ENCODE measurements at regions not wholly inside any gene's neighbourhood (a gene's known extent, or its start where the extent isn't known, plus 50 kb on each side); places are given as distances from the start of the nearest gene placed in this dataset.
"Not testable (repeated sequence)": the region's sequence is repeated elsewhere in the genome, so short reads cannot be mapped to it uniquely, and the experiment has no call there.

- Histone ChIP-seq H3K9me3 (replicated peaks; ENCODE audit: control insufficient read depth, insufficient read depth, low read length) (no peaks in the 10 kb centered on the region), H3K27ac (ENCODE audit: control insufficient read depth, insufficient read depth) (no peak overlapping the region), H3K27me3 (replicated peaks in 1 of 2; ENCODE audit: control insufficient read depth in 2 of 2, insufficient read depth in 2 of 2, low read length in 1 of 2) (no peaks in the 10 kb centered on the region), H3K9ac (ENCODE audit: control insufficient read depth, insufficient read depth, low read length) (no peak overlapping the region), H3K36me3 (ENCODE audit: control insufficient read depth in 2 of 2, insufficient read depth in 2 of 2, low read length in 1 of 2) (no peaks in the 10 kb centered on the region; a peak in 1 of 4 replicates), H2AFZ (ENCODE audit: control insufficient read depth, low read depth, low read length) (no peak overlapping the region), H4K20me1 (ENCODE audit: control insufficient read depth, insufficient read depth) (no peaks in the 10 kb centered on the region), H3K4me2 (ENCODE audit: control insufficient read depth, insufficient read depth) (no peak overlapping the region), H3K79me2 (ENCODE audit: control insufficient read depth, insufficient read depth, low read length) (no peaks in the 10 kb centered on the region), H3K4me3 (no peak overlapping the region), H3K4me1 (ENCODE audit: control insufficient read depth, insufficient read depth, low read length) (no peaks in the 10 kb centered on the region)
- ChIA-PET CTCF (no interaction called here), SMC1A (ENCODE audit: uncharacterized antibody, unreplicated experiment) (no interaction called here), RAD21 (ENCODE audit: unreplicated experiment) (no interaction called here), POLR2A (no interaction called here)
- no peak for FAIRE-seq
- no peak for TF ChIP-seq RELA (IDR thresholded peaks at IDR 0.05; ENCODE audit: borderline replicate concordance, partially characterized antibody)
- TF ChIP-seq MEF2B (IDR thresholded peaks at IDR 0.05; ENCODE audit: partially characterized antibody, poor library complexity, severe bottlenecking) = no peak
- no peak for DNase-seq (ENCODE audit: low read depth, low spot score)
- ATAC-seq = no peak
- in situ Hi-C loops (cut with MboI) (no loop called here), intact Hi-C loops (cut with micrococcal nuclease; ENCODE audit: unreplicated experiment) (no loop called here)
- BruUV-seq (replicated peaks) = no TSS peak
Observed at GRCh38 chr3:88301996-88302393, 152.2 kb downstream of the C3orf38 start.

GRCh38 chr3:88303331-88303904 lies 153.7 kb downstream of the C3orf38 start:
- 56% methylated on average over 23 of the region's 30 CpGs for WGBS (ENCODE audit: insufficient coverage, insufficient replicate concordance, low lambda C conversion rate, missing lambda C conversion rate)
- ATAC-seq; BruUV-seq (replicated peaks); FAIRE-seq; DNase-seq (ENCODE audit: low read depth, low spot score); intact Hi-C loops (cut with micrococcal nuclease; ENCODE audit: unreplicated experiment); SMC1A ChIA-PET (ENCODE audit: uncharacterized antibody, unreplicated experiment); RAD21 ChIA-PET (ENCODE audit: unreplicated experiment); H3K4me2 ChIP-seq (ENCODE audit: control insufficient read depth, insufficient read depth); H3K9me3 ChIP-seq (replicated peaks; ENCODE audit: control insufficient read depth, insufficient read depth, low read length); in situ Hi-C loops (cut with MboI); H3K36me3 ChIP-seq (ENCODE audit: control insufficient read depth in 2 of 2, insufficient read depth in 2 of 2, low read length in 1 of 2); CTCF ChIA-PET; H4K20me1 ChIP-seq (ENCODE audit: control insufficient read depth, insufficient read depth); H3K79me2 ChIP-seq (ENCODE audit: control insufficient read depth, insufficient read depth, low read length); H3K27ac ChIP-seq (ENCODE audit: control insufficient read depth, insufficient read depth); H3K27me3 ChIP-seq (replicated peaks in 1 of 2; ENCODE audit: control insufficient read depth in 2 of 2, insufficient read depth in 2 of 2, low read length in 1 of 2); H3K4me1 ChIP-seq (ENCODE audit: control insufficient read depth, insufficient read depth, low read length); H2AFZ ChIP-seq (ENCODE audit: control insufficient read depth, low read depth, low read length); H3K4me3 ChIP-seq; H3K9ac ChIP-seq (ENCODE audit: control insufficient read depth, insufficient read depth, low read length): not testable (repeated sequence)
- POLR2A ChIA-PET = interaction anchor here (0.6 kb wide), 1 partner anchor 728 kb away, joined by 4 read pairs; no protein-coding TSS in a partner anchor

All from GM12878 (cell line).